ENCODE measurements at regions not wholly inside any gene's neighbourhood (a gene's known extent, or its start where the extent isn't known, plus 50 kb on each side); places are given as distances from the start of the nearest gene placed in this dataset.

GRCh38 chr5:125813221-125813974 is 609.8 kb upstream of the GRAMD2B start:
- no peak for TF ChIP-seq YY1 (IDR thresholded peaks at IDR 0.05; ENCODE audit: insufficient read depth, insufficient read length)
- TF ChIP-seq ZNF274 (IDR thresholded peaks at IDR 0.05; ENCODE audit: low read depth, low read length), result no peak
